GM12878 (cell line): ENCODE measurements at regions not wholly inside any gene's neighbourhood (a gene's known extent, or its start where the extent isn't known, plus 50 kb on each side); places are given as distances from the start of the nearest gene placed in this dataset.

Source experiments
- FOXK2 ChIP-seq: fragments of 450-650 bp; IDR thresholded peaks from 2 replicates; pipeline ENCODE4 v1.6.1; 2017; ENCODE audit warnings: mild to moderate bottlenecking, moderate library complexity
- HDAC6 ChIP-seq: fragments of 200-600 bp; sonication (generic); IDR thresholded peaks from one replicate; pipeline ENCODE4 v1.8.0; 2017; ENCODE audit warnings: antibody characterized with exemption; ENCODE audit not compliant: unreplicated experiment
- POLR2A ChIP-seq: IDR thresholded peaks from 2 replicates; pipeline ENCODE4 v1.6.1; 2011; ENCODE audit warnings: low read depth, mild to moderate bottlenecking, low read length
- TCF12 ChIP-seq: IDR thresholded peaks from 2 replicates; pipeline ENCODE4 v1.6.1; 2011; ENCODE audit warnings: low read depth, mild to moderate bottlenecking, low read length
- YY1 ChIP-seq: IDR thresholded peaks from 2 replicates; pipeline ENCODE4 v1.6.1; 2011; ENCODE audit warnings: low read depth, mild to moderate bottlenecking, low read length
- ZNF274 ChIP-seq: IDR thresholded peaks from one replicate; pipeline ENCODE4 v1.8.0; 2011; ENCODE audit not compliant: insufficient read length, insufficient read depth
- TF ChIP-seq, protein P1 (sequence below): fragments of 450-650 bp; IDR thresholded peaks from 2 replicates; pipeline ENCODE4 v1.6.1; 2018; ENCODE audit warnings: mild to moderate bottlenecking, low read depth, moderate library complexity; ENCODE audit not compliant: partially characterized antibody
- TF ChIP-seq, protein P2 (sequence below), 3 experiments: IDR thresholded peaks in 2 of 3; conservative IDR thresholded peaks in 1 of 3; 2 replicates each; pipeline ENCODE4 v1.5.1; 2011; ENCODE audit warnings: low read depth in 3 of 3, low read length in 3 of 3, mild to moderate bottlenecking in 3 of 3, control low read depth in 2 of 3, moderate library complexity in 2 of 3, inconsistent platforms in 1 of 3, mixed read lengths in 1 of 3; ENCODE audit not compliant: control insufficient read depth in 2 of 3, insufficient read depth in 1 of 3; ENCODE audit errors: extremely low read depth in 1 of 3
- TF ChIP-seq, protein P3 (sequence below): IDR thresholded peaks from 2 replicates; pipeline ENCODE4 v1.6.1; 2012; ENCODE audit warnings: low read length, inconsistent platforms
- TF ChIP-seq, protein P4 (sequence below): fragments of 450-650 bp; IDR thresholded peaks from 2 replicates; pipeline ENCODE4 v1.6.1; 2018; ENCODE audit warnings: borderline replicate concordance, mild to moderate bottlenecking; ENCODE audit not compliant: partially characterized antibody

DNA sequence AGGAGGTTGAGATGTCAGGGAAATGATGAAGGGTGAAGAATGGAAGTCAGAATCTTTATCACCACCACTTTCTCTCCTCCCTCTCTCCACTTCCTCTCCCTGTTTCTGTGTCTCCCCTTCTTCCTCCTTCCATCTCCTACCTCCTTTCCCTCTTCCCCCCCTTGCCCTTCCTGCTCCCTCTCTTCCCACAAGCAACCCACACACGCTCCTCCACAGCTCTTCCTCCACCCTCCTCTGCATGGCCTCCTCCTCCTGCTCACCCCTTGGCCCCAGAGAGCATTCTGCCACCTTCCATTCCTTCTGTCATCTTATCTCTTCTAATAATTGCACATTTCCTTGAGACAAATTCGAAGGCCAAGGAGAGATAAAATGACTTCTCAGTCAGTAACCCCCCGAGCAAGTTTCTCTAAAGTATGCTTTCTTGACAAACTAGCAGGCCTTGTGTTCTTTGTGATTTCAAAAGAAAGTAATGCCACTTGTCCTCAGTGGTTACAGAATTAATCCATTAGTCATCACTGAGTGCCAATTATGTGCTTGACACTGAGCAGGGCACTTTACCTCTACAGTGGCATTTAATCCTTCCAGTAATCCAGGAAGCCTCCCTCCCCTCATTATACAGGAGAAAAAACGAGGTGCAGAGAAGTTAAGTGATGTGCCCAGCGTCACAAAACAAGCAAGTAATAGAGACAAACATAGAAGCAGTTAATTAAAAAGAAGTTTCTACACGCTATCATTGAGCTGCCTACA, 72.3 kb upstream of the CCL1 start:
- TF ChIP-seq, protein P1, sequence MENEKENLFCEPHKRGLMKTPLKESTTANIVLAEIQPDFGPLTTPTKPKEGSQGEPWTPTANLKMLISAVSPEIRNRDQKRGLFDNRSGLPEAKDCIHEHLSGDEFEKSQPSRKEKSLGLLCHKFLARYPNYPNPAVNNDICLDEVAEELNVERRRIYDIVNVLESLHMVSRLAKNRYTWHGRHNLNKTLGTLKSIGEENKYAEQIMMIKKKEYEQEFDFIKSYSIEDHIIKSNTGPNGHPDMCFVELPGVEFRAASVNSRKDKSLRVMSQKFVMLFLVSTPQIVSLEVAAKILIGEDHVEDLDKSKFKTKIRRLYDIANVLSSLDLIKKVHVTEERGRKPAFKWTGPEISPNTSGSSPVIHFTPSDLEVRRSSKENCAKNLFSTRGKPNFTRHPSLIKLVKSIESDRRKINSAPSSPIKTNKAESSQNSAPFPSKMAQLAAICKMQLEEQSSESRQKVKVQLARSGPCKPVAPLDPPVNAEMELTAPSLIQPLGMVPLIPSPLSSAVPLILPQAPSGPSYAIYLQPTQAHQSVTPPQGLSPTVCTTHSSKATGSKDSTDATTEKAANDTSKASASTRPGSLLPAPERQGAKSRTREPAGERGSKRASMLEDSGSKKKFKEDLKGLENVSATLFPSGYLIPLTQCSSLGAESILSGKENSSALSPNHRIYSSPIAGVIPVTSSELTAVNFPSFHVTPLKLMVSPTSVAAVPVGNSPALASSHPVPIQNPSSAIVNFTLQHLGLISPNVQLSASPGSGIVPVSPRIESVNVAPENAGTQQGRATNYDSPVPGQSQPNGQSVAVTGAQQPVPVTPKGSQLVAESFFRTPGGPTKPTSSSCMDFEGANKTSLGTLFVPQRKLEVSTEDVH = no peak
- TF ChIP-seq ZNF274 = no peak
- no peak for TF ChIP-seq TCF12
- no peak for TF ChIP-seq YY1
- TF ChIP-seq, protein P2, sequence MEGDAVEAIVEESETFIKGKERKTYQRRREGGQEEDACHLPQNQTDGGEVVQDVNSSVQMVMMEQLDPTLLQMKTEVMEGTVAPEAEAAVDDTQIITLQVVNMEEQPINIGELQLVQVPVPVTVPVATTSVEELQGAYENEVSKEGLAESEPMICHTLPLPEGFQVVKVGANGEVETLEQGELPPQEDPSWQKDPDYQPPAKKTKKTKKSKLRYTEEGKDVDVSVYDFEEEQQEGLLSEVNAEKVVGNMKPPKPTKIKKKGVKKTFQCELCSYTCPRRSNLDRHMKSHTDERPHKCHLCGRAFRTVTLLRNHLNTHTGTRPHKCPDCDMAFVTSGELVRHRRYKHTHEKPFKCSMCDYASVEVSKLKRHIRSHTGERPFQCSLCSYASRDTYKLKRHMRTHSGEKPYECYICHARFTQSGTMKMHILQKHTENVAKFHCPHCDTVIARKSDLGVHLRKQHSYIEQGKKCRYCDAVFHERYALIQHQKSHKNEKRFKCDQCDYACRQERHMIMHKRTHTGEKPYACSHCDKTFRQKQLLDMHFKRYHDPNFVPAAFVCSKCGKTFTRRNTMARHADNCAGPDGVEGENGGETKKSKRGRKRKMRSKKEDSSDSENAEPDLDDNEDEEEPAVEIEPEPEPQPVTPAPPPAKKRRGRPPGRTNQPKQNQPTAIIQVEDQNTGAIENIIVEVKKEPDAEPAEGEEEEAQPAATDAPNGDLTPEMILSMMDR (IDR thresholded peaks at IDR 0.05 in 2 of 3, conservative IDR thresholded peaks at IDR 0.05 in 1 of 3; ENCODE audit: control insufficient read depth in 2 of 3, extremely low read depth in 1 of 3, insufficient read depth in 1 of 3, low read depth in 3 of 3, low read length in 3 of 3) = no peak
- TF ChIP-seq POLR2A = no peak
- TF ChIP-seq, protein P3, sequence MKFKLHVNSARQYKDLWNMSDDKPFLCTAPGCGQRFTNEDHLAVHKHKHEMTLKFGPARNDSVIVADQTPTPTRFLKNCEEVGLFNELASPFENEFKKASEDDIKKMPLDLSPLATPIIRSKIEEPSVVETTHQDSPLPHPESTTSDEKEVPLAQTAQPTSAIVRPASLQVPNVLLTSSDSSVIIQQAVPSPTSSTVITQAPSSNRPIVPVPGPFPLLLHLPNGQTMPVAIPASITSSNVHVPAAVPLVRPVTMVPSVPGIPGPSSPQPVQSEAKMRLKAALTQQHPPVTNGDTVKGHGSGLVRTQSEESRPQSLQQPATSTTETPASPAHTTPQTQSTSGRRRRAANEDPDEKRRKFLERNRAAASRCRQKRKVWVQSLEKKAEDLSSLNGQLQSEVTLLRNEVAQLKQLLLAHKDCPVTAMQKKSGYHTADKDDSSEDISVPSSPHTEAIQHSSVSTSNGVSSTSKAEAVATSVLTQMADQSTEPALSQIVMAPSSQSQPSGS = no peak
- TF ChIP-seq, protein P4, sequence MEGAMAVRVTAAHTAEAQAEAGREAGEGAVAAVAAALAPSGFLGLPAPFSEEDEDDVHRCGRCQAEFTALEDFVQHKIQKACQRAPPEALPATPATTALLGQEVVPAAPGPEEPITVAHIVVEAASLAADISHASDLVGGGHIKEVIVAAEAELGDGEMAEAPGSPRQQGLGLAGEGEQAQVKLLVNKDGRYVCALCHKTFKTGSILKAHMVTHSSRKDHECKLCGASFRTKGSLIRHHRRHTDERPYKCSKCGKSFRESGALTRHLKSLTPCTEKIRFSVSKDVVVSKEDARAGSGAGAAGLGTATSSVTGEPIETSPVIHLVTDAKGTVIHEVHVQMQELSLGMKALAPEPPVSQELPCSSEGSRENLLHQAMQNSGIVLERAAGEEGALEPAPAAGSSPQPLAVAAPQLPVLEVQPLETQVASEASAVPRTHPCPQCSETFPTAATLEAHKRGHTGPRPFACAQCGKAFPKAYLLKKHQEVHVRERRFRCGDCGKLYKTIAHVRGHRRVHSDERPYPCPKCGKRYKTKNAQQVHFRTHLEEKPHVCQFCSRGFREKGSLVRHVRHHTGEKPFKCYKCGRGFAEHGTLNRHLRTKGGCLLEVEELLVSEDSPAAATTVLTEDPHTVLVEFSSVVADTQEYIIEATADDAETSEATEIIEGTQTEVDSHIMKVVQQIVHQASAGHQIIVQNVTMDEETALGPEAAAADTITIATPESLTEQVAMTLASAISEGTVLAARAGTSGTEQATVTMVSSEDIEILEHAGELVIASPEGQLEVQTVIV = no peak
- no peak for TF ChIP-seq HDAC6
- no peak for TF ChIP-seq FOXK2
